ENCODE measurements at regions not wholly inside any gene's neighbourhood (a gene's known extent, or its start where the extent isn't known, plus 50 kb on each side); places are given as distances from the start of the nearest gene placed in this dataset.
"Not testable (repeated sequence)": the region's sequence is repeated elsewhere in the genome, so short reads cannot be mapped to it uniquely, and the experiment has no call there.

GRCh38 chrX:30141966-30142365 is 73.4 kb upstream of the MAGEB2 start:
- H3K4me3 ChIP-seq (ENCODE audit: low read length): no peak overlapping the region
- H3K4me1 ChIP-seq (ENCODE audit: control insufficient read depth, insufficient read depth, low read length): no peaks in the 10 kb centered on the region
- no peaks in the 10 kb centered on the region for H3K27me3 ChIP-seq (ENCODE audit: control insufficient read depth, insufficient read depth, low read length)
- no peaks in the 10 kb centered on the region for H3K36me3 ChIP-seq (ENCODE audit: control insufficient read depth, insufficient read depth, low read length)
- DNase-seq: no peak
- no peak overlapping the region for H3K27ac ChIP-seq (ENCODE audit: low read length)
- H3K9me3 ChIP-seq (ENCODE audit: control insufficient read depth, low read depth, low read length): no peaks in the 10 kb centered on the region
- WGBS (ENCODE audit: insufficient coverage, low lambda C conversion rate): no CpG with 5 or more reads among the region's 4 CpGs

GRCh38 chrX:30144221-30144620 is 71.1 kb upstream of the MAGEB2 start:
- H3K9me3 ChIP-seq (ENCODE audit: control insufficient read depth, low read depth, low read length): no peaks in the 10 kb centered on the region
- no peaks in the 10 kb centered on the region for H3K27me3 ChIP-seq (ENCODE audit: control insufficient read depth, insufficient read depth, low read length)
- H3K4me3 ChIP-seq (ENCODE audit: low read length): no peak overlapping the region
- no peaks in the 10 kb centered on the region for H3K36me3 ChIP-seq (ENCODE audit: control insufficient read depth, insufficient read depth, low read length)
- no peak for DNase-seq
- H3K4me1 ChIP-seq (ENCODE audit: control insufficient read depth, insufficient read depth, low read length): no peaks in the 10 kb centered on the region
- no peak overlapping the region for H3K27ac ChIP-seq (ENCODE audit: low read length)

GRCh38 chrX:30144971-30145731 is 70.2 kb upstream of the MAGEB2 start:
- Histone ChIP-seq H3K27me3 (ENCODE audit: control insufficient read depth, insufficient read depth, low read length) (no peaks in the 10 kb centered on the region), H3K36me3 (ENCODE audit: control insufficient read depth, insufficient read depth, low read length) (no peaks in the 10 kb centered on the region), H3K4me1 (ENCODE audit: control insufficient read depth, insufficient read depth, low read length) (no peaks in the 10 kb centered on the region), H3K27ac (ENCODE audit: low read length) (no peak overlapping the region), H3K4me3 (ENCODE audit: low read length) (no peak overlapping the region), H3K9me3 (ENCODE audit: control insufficient read depth, low read depth, low read length) (no peaks in the 10 kb centered on the region)
- DNase-seq: no peak
- no CpG with 5 or more reads among the region's 6 CpGs for WGBS (ENCODE audit: insufficient coverage, low lambda C conversion rate)

GRCh38 chrX:30147996-30148643 is 67.2 kb upstream of the MAGEB2 start:
- Histone ChIP-seq H3K27ac (ENCODE audit: low read length) (no peak overlapping the region), H3K9me3 (ENCODE audit: control insufficient read depth, low read depth, low read length) (no peaks in the 10 kb centered on the region), H3K36me3 (ENCODE audit: control insufficient read depth, insufficient read depth, low read length) (no peaks in the 10 kb centered on the region), H3K4me3 (ENCODE audit: low read length) (no peak overlapping the region), H3K27me3 (ENCODE audit: control insufficient read depth, insufficient read depth, low read length) (no peaks in the 10 kb centered on the region), H3K4me1 (ENCODE audit: control insufficient read depth, insufficient read depth, low read length) (no peaks in the 10 kb centered on the region)
- no CpG with 5 or more reads among the region's 16 CpGs for WGBS (ENCODE audit: insufficient coverage, low lambda C conversion rate)
- DNase-seq: no peak

GRCh38 chrX:30149206-30149605 is 66.2 kb upstream of the MAGEB2 start:
- no CpG with 5 or more reads among the region's 6 CpGs for WGBS (ENCODE audit: insufficient coverage, low lambda C conversion rate)
- not testable (repeated sequence) for H3K4me1 ChIP-seq (ENCODE audit: control insufficient read depth, insufficient read depth, low read length); H3K9me3 ChIP-seq (ENCODE audit: control insufficient read depth, low read depth, low read length); H3K27me3 ChIP-seq (ENCODE audit: control insufficient read depth, insufficient read depth, low read length); DNase-seq; H3K27ac ChIP-seq (ENCODE audit: low read length); H3K4me3 ChIP-seq (ENCODE audit: low read length); H3K36me3 ChIP-seq (ENCODE audit: control insufficient read depth, insufficient read depth, low read length)

- H3K27ac ChIP-seq (ENCODE audit: low read length): no peak overlapping the region
- no peak overlapping the region for H3K4me3 ChIP-seq (ENCODE audit: low read length)
- no peak for DNase-seq
- H3K36me3 ChIP-seq (ENCODE audit: control insufficient read depth, insufficient read depth, low read length): no peaks in the 10 kb centered on the region
- H3K4me1 ChIP-seq (ENCODE audit: control insufficient read depth, insufficient read depth, low read length): no peaks in the 10 kb centered on the region
- WGBS (ENCODE audit: insufficient coverage, low lambda C conversion rate): no CpG with 5 or more reads among the region's 6 CpGs
- H3K9me3 ChIP-seq (ENCODE audit: control insufficient read depth, low read depth, low read length): no peaks in the 10 kb centered on the region
- no peaks in the 10 kb centered on the region for H3K27me3 ChIP-seq (ENCODE audit: control insufficient read depth, insufficient read depth, low read length)
Observed at GRCh38 chrX:30150196-30150895, 65.0 kb upstream of the MAGEB2 start.

- Histone ChIP-seq H3K4me3 (ENCODE audit: low read length) (no peak overlapping the region), H3K27ac (ENCODE audit: low read length) (no peak overlapping the region), H3K36me3 (ENCODE audit: control insufficient read depth, insufficient read depth, low read length) (no peaks in the 10 kb centered on the region), H3K27me3 (ENCODE audit: control insufficient read depth, insufficient read depth, low read length) (no peaks in the 10 kb centered on the region), H3K4me1 (ENCODE audit: control insufficient read depth, insufficient read depth, low read length) (no peaks in the 10 kb centered on the region), H3K9me3 (ENCODE audit: control insufficient read depth, low read depth, low read length) (no peaks in the 10 kb centered on the region)
- no CpG with 5 or more reads among the region's 3 CpGs for WGBS (ENCODE audit: insufficient coverage, low lambda C conversion rate)
- no peak for DNase-seq
Observed at GRCh38 chrX:30151964-30152363, 63.4 kb upstream of the MAGEB2 start.

GRCh38 chrX:30153175-30153880 is 62.0 kb upstream of the MAGEB2 start:
- no CpG with 5 or more reads among the region's 7 CpGs for WGBS (ENCODE audit: insufficient coverage, low lambda C conversion rate)
- no peaks in the 10 kb centered on the region for H3K27me3 ChIP-seq (ENCODE audit: control insufficient read depth, insufficient read depth, low read length)
- no peak overlapping the region for H3K27ac ChIP-seq (ENCODE audit: low read length)
- H3K36me3 ChIP-seq (ENCODE audit: control insufficient read depth, insufficient read depth, low read length): no peaks in the 10 kb centered on the region
- DNase-seq: no peak
- no peak overlapping the region for H3K4me3 ChIP-seq (ENCODE audit: low read length)
- no peaks in the 10 kb centered on the region for H3K4me1 ChIP-seq (ENCODE audit: control insufficient read depth, insufficient read depth, low read length)
- no peaks in the 10 kb centered on the region for H3K9me3 ChIP-seq (ENCODE audit: control insufficient read depth, low read depth, low read length)

GRCh38 chrX:30153881-30154260 is 61.5 kb upstream of the MAGEB2 start:
- no CpG with 5 or more reads among the region's 4 CpGs for WGBS (ENCODE audit: insufficient coverage, low lambda C conversion rate)

GRCh38 chrX:30156009-30156408 is 59.4 kb upstream of the MAGEB2 start:
- no peak for DNase-seq
- no peaks in the 10 kb centered on the region for H3K9me3 ChIP-seq (ENCODE audit: control insufficient read depth, low read depth, low read length)
- H3K36me3 ChIP-seq (ENCODE audit: control insufficient read depth, insufficient read depth, low read length): no peaks in the 10 kb centered on the region
- WGBS (ENCODE audit: insufficient coverage, low lambda C conversion rate): no CpG with 5 or more reads among the region's 2 CpGs
- no peak overlapping the region for H3K27ac ChIP-seq (ENCODE audit: low read length)
- no peaks in the 10 kb centered on the region for H3K4me1 ChIP-seq (ENCODE audit: control insufficient read depth, insufficient read depth, low read length)
- no peak overlapping the region for H3K4me3 ChIP-seq (ENCODE audit: low read length)
- H3K27me3 ChIP-seq (ENCODE audit: control insufficient read depth, insufficient read depth, low read length): no peaks in the 10 kb centered on the region

More at GRCh38 chrX:30153881-30154260, 61.5 kb upstream of the MAGEB2 start:
- Histone ChIP-seq H3K36me3 (ENCODE audit: control insufficient read depth, insufficient read depth, low read length) (no peaks in the 10 kb centered on the region), H3K4me3 (ENCODE audit: low read length) (no peak overlapping the region), H3K27me3 (ENCODE audit: control insufficient read depth, insufficient read depth, low read length) (no peaks in the 10 kb centered on the region), H3K9me3 (ENCODE audit: control insufficient read depth, low read depth, low read length) (no peaks in the 10 kb centered on the region), H3K27ac (ENCODE audit: low read length) (no peak overlapping the region), H3K4me1 (ENCODE audit: control insufficient read depth, insufficient read depth, low read length) (no peaks in the 10 kb centered on the region)
- DNase-seq: no peak
